ENCODE measurements at regions not wholly inside any gene's neighbourhood (a gene's known extent, or its start where the extent isn't known, plus 50 kb on each side); places are given as distances from the start of the nearest gene placed in this dataset.

- no peak for TF ChIP-seq SPI1 (IDR thresholded peaks at IDR 0.05; ENCODE audit: low read depth, low read length)
- no peak for TF ChIP-seq POLR2A (IDR thresholded peaks at IDR 0.05; ENCODE audit: low read depth, low read length)
- no peak for TF ChIP-seq TAF1 (IDR thresholded peaks at IDR 0.05; ENCODE audit: low read depth, low read length)
- TF ChIP-seq POLR2AphosphoS5 (IDR thresholded peaks at IDR 0.05; ENCODE audit: low read depth, low read length) = no peak
Observed at GRCh38 chr10:61000769-61001730, 57.1 kb upstream of the RHOBTB1 start.
